Neural cell (in vitro differentiated cells): ENCODE measurements at regions not wholly inside any gene's neighbourhood (a gene's known extent, or its start where the extent isn't known, plus 50 kb on each side); places are given as distances from the start of the nearest gene placed in this dataset.
A peak's percentile ranks its signal among the peaks of the same experiment; 100 is the strongest.

Source experiments
- H2AFZ ChIP-seq: fragments of 200-600, 300-800 bp; sonication (generic), shearing (Covaris generic); 2 replicates; pipeline ENCODE4 v1.6.0; 2014; ENCODE audit warnings: low read depth, mild to moderate bottlenecking, antibody characterized with exemption, low read length, moderate library complexity
- H3F3A ChIP-seq: fragments of 200-600 bp; shearing (Covaris generic); 2 replicates; pipeline ENCODE4 v1.6.1; 2016; ENCODE audit warnings: mild to moderate bottlenecking, moderate library complexity, mixed read lengths, antibody characterized with exemption, low read length; ENCODE audit not compliant: insufficient read depth, poor library complexity, severe bottlenecking
- H3K27ac ChIP-seq: fragments of 200-600, 300-800 bp; sonication (generic), shearing (Covaris generic); 2 replicates; pipeline ENCODE4 v1.5.1; 2014; ENCODE audit warnings: mild to moderate bottlenecking, low read length, moderate library complexity
- H3K27me3 ChIP-seq: fragments of 300-800, 200-600 bp; sonication (generic), shearing (Covaris generic); 2 replicates; pipeline ENCODE4 v1.6.0; 2014; ENCODE audit warnings: mild to moderate bottlenecking, low read depth, low read length, moderate library complexity; ENCODE audit not compliant: insufficient read depth
- H3K36me3 ChIP-seq: fragments of 300-800, 200-600 bp; sonication (generic), shearing (Covaris generic); 2 replicates; pipeline ENCODE4 v1.5.1; 2014; ENCODE audit warnings: mild to moderate bottlenecking, antibody characterized with exemption, low read length, moderate library complexity; ENCODE audit not compliant: insufficient read depth
- H3K4me2 ChIP-seq: fragments of 300-800, 200-600 bp; sonication (generic), shearing (Covaris generic); 2 replicates; pipeline ENCODE4 v1.6.0; 2014; ENCODE audit warnings: mild to moderate bottlenecking, low read length
- H3K4me3 ChIP-seq: fragments of 300-800, 200-600 bp; sonication (generic), shearing (Covaris generic); 2 replicates; pipeline ENCODE4 v1.5.1; 2014; ENCODE audit warnings: mild to moderate bottlenecking, low read length, moderate library complexity
- H3K79me2 ChIP-seq: fragments of 200-600 bp; shearing (Covaris generic); replicated peaks from 2 replicates; pipeline ENCODE4 v1.6.0; 2014; ENCODE audit warnings: mild to moderate bottlenecking, low read length, moderate library complexity; ENCODE audit not compliant: insufficient read depth
- H3K9ac ChIP-seq: fragments of 300-800, 200-600 bp; sonication (generic), shearing (Covaris generic); 2 replicates; pipeline ENCODE4 v1.6.1; 2016; ENCODE audit warnings: mild to moderate bottlenecking, low read length, mixed read lengths
- H3K9me2 ChIP-seq: fragments of 200-600 bp; shearing (Covaris generic); 2 replicates; pipeline ENCODE4 v1.6.1; 2016; ENCODE audit warnings: mild to moderate bottlenecking, low read length, mixed read lengths; ENCODE audit not compliant: insufficient read depth
- H3K9me3 ChIP-seq: fragments of 200-600, 300-800 bp; sonication (generic), shearing (Covaris generic); 2 replicates; pipeline ENCODE4 v1.6.1; 2016; ENCODE audit warnings: mild to moderate bottlenecking, mixed run types, low read length, moderate library complexity, mixed read lengths
- H4K20me1 ChIP-seq: fragments of 200-600 bp; shearing (Covaris generic); 2 replicates; pipeline ENCODE4 v1.6.1; 2016; ENCODE audit warnings: mild to moderate bottlenecking, mixed run types; ENCODE audit not compliant: insufficient read depth
- CTCF ChIP-seq: fragments of 450-650 bp; IDR thresholded peaks from 2 replicates; pipeline ENCODE4 v1.5.1; 2014; ENCODE audit warnings: antibody characterized with exemption, mild to moderate bottlenecking, moderate library complexity; ENCODE audit not compliant: poor library complexity, severe bottlenecking
- EP300 ChIP-seq: fragments of 450-650 bp; conservative IDR thresholded peaks from 2 replicates; pipeline ENCODE4 v1.6.1; 2014; ENCODE audit warnings: antibody characterized with exemption, mild to moderate bottlenecking, moderate library complexity; ENCODE audit not compliant: poor library complexity, severe bottlenecking
- EZH2 ChIP-seq: fragments of 200-600, 300-800 bp; shearing (Covaris generic), sonication (generic); IDR thresholded peaks from 2 replicates; pipeline ENCODE4 v1.6.1; 2014; ENCODE audit warnings: antibody characterized with exemption, low read length, borderline replicate concordance, mild to moderate bottlenecking; ENCODE audit not compliant: insufficient read depth, poor library complexity, severe bottlenecking
- MXI1 ChIP-seq: fragments of 450-650 bp; conservative IDR thresholded peaks from 2 replicates; pipeline ENCODE4 v1.6.1; 2014; ENCODE audit warnings: antibody characterized with exemption, mild to moderate bottlenecking; ENCODE audit not compliant: poor library complexity, severe bottlenecking
- POLR2AphosphoS5 ChIP-seq: IDR thresholded peaks from 2 replicates; pipeline ENCODE4 v1.6.1; 2012
- RAD21 ChIP-seq: fragments of 450-650 bp; conservative IDR thresholded peaks from 2 replicates; pipeline ENCODE4 v1.6.1; 2014; ENCODE audit warnings: antibody characterized with exemption, mild to moderate bottlenecking, moderate library complexity
- SMC3 ChIP-seq: fragments of 450-650 bp; conservative IDR thresholded peaks from 2 replicates; pipeline ENCODE4 v1.6.1; 2014; ENCODE audit warnings: antibody characterized with exemption, mild to moderate bottlenecking, moderate library complexity; ENCODE audit not compliant: poor library complexity
- TAF1 ChIP-seq: IDR thresholded peaks from 2 replicates; pipeline ENCODE4 v1.6.1; 2012; ENCODE audit warnings: low read depth
- TF ChIP-seq, protein P1 (sequence below): IDR thresholded peaks from 2 replicates; pipeline ENCODE4 v1.6.1; 2012; ENCODE audit warnings: borderline replicate concordance

GRCh38 chr19:30225676-30226463 lies 146.3 kb upstream of the ZNF536 start:
- Histone ChIP-seq H2AFZ (no peak overlapping the region), H3K9me2 (no peaks in the 10 kb centered on the region), H3K79me2 (no peaks in the 10 kb centered on the region), H3K27ac (no peak overlapping the region), H3K27me3 (peaks cover 61% of the 10 kb centered on the region), H3K9me3 (no peaks in the 10 kb centered on the region), H3K9ac (peak overlapping the region; percentile 80), H3K36me3 (no peaks in the 10 kb centered on the region), H3F3A (peaks cover 8% of the 10 kb centered on the region), H3K4me3 (peak overlapping the region; percentile 84), H3K4me2 (peak overlapping the region; percentile 62), H4K20me1 (no peaks in the 10 kb centered on the region)
- no peak for TF ChIP-seq EZH2
- TF ChIP-seq CTCF = no peak
- TF ChIP-seq MXI1 = no peak
- no peak for TF ChIP-seq RAD21
- TF ChIP-seq SMC3 = no peak
- TF ChIP-seq POLR2AphosphoS5 = no peak
- no peak for TF ChIP-seq TAF1
- TF ChIP-seq EP300 = no peak
- TF ChIP-seq, protein P1, sequence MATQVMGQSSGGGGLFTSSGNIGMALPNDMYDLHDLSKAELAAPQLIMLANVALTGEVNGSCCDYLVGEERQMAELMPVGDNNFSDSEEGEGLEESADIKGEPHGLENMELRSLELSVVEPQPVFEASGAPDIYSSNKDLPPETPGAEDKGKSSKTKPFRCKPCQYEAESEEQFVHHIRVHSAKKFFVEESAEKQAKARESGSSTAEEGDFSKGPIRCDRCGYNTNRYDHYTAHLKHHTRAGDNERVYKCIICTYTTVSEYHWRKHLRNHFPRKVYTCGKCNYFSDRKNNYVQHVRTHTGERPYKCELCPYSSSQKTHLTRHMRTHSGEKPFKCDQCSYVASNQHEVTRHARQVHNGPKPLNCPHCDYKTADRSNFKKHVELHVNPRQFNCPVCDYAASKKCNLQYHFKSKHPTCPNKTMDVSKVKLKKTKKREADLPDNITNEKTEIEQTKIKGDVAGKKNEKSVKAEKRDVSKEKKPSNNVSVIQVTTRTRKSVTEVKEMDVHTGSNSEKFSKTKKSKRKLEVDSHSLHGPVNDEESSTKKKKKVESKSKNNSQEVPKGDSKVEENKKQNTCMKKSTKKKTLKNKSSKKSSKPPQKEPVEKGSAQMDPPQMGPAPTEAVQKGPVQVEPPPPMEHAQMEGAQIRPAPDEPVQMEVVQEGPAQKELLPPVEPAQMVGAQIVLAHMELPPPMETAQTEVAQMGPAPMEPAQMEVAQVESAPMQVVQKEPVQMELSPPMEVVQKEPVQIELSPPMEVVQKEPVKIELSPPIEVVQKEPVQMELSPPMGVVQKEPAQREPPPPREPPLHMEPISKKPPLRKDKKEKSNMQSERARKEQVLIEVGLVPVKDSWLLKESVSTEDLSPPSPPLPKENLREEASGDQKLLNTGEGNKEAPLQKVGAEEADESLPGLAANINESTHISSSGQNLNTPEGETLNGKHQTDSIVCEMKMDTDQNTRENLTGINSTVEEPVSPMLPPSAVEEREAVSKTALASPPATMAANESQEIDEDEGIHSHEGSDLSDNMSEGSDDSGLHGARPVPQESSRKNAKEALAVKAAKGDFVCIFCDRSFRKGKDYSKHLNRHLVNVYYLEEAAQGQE = no peak

DNA sequence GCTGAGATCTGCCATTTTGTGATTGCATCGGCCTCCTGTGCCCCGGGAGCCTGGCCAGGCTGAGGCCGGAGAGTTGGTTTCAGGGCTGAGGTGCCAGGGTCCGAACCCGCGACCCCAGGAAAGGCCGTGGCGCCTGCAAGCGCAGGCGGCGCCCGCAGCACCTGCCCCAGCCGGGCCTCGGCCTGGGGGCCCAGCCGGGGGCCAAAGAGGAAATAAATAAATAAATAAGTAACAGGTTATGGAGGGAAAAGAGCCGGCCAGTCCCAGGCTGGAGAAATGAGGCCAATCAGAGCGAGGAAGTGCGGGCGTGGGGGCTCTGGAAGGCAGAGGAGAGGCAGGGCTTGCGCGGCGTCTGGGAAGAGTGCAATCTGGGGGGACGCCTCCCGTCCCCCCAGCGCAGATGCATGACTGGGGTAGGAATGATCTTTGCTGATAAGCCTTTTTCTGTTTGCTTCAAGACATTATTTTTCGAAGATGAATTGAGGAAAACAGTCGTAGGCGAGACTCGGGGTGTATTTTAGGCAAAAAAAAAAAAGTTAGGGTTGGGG lies 145.6 kb upstream of the ZNF536 start:
- Histone ChIP-seq H3K36me3 (no peaks in the 10 kb centered on the region), H2AFZ (no peak overlapping the region), H3K9ac (peak overlapping the region; percentile 69), H3K79me2 (no peaks in the 10 kb centered on the region), H3K27ac (no peak overlapping the region), H3K9me3 (no peaks in the 10 kb centered on the region), H3K4me3 (peak overlapping the region; percentile 84), H4K20me1 (no peaks in the 10 kb centered on the region), H3K4me2 (peak overlapping the region; percentile 62), H3F3A (peaks cover 8% of the 10 kb centered on the region), H3K9me2 (no peaks in the 10 kb centered on the region), H3K27me3 (peaks cover 57% of the 10 kb centered on the region)
- no peak for TF ChIP-seq TAF1
- no peak for TF ChIP-seq MXI1
- no peak for TF ChIP-seq POLR2AphosphoS5
- TF ChIP-seq SMC3 = no peak
- TF ChIP-seq, protein P1 = no peak
- TF ChIP-seq EZH2 = no peak
- no peak for TF ChIP-seq CTCF
- TF ChIP-seq EP300 = no peak
